Body of pancreas (tissue), 4 donors: ENCODE measurements at regions not wholly inside any gene's neighbourhood (a gene's known extent, or its start where the extent isn't known, plus 50 kb on each side); places are given as distances from the start of the nearest gene placed in this dataset.

ENCODE experiments used
- CTCF ChIP-seq, 7 experiments: fragments of 450-650 bp in 4 of 7; fragments of 200-600 bp in 3 of 7; sonication (generic) in 3 of 7; IDR thresholded peaks; one replicate each; pipeline ENCODE4 v1.5.1; 2016 to 2019; ENCODE audit warnings: antibody characterized with exemption in 7 of 7
- POLR2A ChIP-seq, 3 donors: fragments of 450-650 bp; IDR thresholded peaks; one replicate each; pipeline ENCODE4 v1.6.1; 2016; ENCODE audit warnings: antibody characterized with exemption in 3 of 3, mild to moderate bottlenecking in 2 of 3

GRCh38 chr21:21831036-21831435 lies 832.8 kb downstream of the NCAM2 start:
- TF ChIP-seq CTCF (IDR thresholded peaks at IDR 0.05) (no peak), POLR2A (IDR thresholded peaks at IDR 0.05) (no peak)
